ENCODE measurements at regions not wholly inside any gene's neighbourhood (a gene's known extent, or its start where the extent isn't known, plus 50 kb on each side); places are given as distances from the start of the nearest gene placed in this dataset.

GRCh38 chr13:75038393-75039113, 443.4 kb downstream of the TBC1D4 start:
- DNase-seq = peak; percentile 82

GRCh38 chr13:75025956-75026355, 456.0 kb downstream of the TBC1D4 start:
- DNase-seq = no peak

- DNase-seq = no peak
Observed at GRCh38 chr13:75024602-75025001, 457.4 kb downstream of the TBC1D4 start.

- DNase-seq = no peak
Observed at GRCh38 chr13:75023609-75024008, 458.4 kb downstream of the TBC1D4 start.

- DNase-seq = no peak
Observed at GRCh38 chr13:75021151-75021550, 460.8 kb downstream of the TBC1D4 start.

- DNase-seq = no peak
Observed at GRCh38 chr13:75016225-75016624, 465.7 kb downstream of the TBC1D4 start.

- DNase-seq = no peak
Observed at GRCh38 chr13:75013818-75014217, 468.2 kb downstream of the TBC1D4 start.

GRCh38 chr13:75010941-75011340, 471.0 kb downstream of the TBC1D4 start:
- DNase-seq = no peak

- DNase-seq = no peak
Observed at GRCh38 chr13:75008926-75009325, 473.0 kb downstream of the TBC1D4 start.

- DNase-seq = no peak
Observed at GRCh38 chr13:74990992-74991391, 491.0 kb downstream of the TBC1D4 start.

- no peak for DNase-seq
Observed at GRCh38 chr13:74987124-74987690, 494.8 kb downstream of the TBC1D4 start.

- no peak for DNase-seq
Observed at GRCh38 chr13:74986609-74987008, 495.4 kb downstream of the TBC1D4 start.

GRCh38 chr13:74979703-74980102, 502.3 kb downstream of the TBC1D4 start:
- no peak for DNase-seq

- no peak for DNase-seq
Observed at GRCh38 chr13:74978591-74978990, 503.4 kb downstream of the TBC1D4 start.

GRCh38 chr13:74977498-74977897, 504.5 kb downstream of the TBC1D4 start:
- no peak for DNase-seq

GRCh38 chr13:74975111-74975510, 506.9 kb downstream of the TBC1D4 start:
- no peak for DNase-seq

GRCh38 chr13:74973935-74974879, 507.8 kb downstream of the TBC1D4 start:
- no peak for DNase-seq

- no peak for DNase-seq
Observed at GRCh38 chr13:74969419-74969818, 512.5 kb downstream of the TBC1D4 start.

- peak; percentile 92 for DNase-seq
Observed at GRCh38 chr13:74966814-74967424, 515.0 kb downstream of the TBC1D4 start.

GRCh38 chr13:74966275-74966674, 515.7 kb downstream of the TBC1D4 start:
- DNase-seq = peak; percentile 54

GRCh38 chr13:74945637-74946036, 536.3 kb downstream of the TBC1D4 start:
- DNase-seq = no peak

- no peak for DNase-seq
Observed at GRCh38 chr13:74931698-74932433, 550.1 kb downstream of the TBC1D4 start.

Measured in NCI-H748 treated with DMSO at 0.1 percent for 48 hours (cell line).